ENCODE measurements at regions not wholly inside any gene's neighbourhood (a gene's known extent, or its start where the extent isn't known, plus 50 kb on each side); places are given as distances from the start of the nearest gene placed in this dataset.

DNA sequence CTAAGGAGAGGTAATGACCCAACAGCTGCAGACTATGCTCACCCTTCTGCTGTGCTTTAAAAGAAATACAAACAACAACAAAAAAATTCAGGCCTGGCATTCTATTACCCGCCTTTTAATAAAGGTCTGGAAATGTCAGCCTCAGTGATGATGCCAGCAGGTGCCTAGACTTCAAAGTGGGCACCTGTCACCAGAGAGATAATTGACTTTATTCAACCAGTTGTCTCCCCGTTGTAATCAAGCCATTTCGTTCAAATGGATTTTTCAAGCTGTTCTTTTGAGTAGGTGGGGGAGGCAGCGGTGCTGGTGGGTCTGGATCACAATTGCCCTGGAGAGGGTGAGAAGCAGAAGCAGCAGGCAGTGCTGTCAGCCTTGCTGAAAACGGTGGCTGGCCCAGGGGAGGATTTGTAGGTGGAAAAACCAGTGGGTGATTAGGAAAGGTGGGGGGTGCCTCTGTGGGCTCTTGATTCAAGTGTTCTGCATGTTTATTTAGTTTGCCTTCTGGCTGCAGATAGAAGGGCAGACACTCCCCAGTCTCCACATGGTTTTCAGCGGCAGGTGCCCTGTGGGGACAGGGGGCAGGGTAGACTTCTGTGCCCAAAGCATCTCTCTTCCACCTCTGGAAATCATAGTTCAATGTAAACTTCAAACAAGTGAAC lies 300.2 kb upstream of the SLCO3A1 start:
- DNase-seq (ENCODE audit: low read depth in 2 of 2) = no peak

DNA sequence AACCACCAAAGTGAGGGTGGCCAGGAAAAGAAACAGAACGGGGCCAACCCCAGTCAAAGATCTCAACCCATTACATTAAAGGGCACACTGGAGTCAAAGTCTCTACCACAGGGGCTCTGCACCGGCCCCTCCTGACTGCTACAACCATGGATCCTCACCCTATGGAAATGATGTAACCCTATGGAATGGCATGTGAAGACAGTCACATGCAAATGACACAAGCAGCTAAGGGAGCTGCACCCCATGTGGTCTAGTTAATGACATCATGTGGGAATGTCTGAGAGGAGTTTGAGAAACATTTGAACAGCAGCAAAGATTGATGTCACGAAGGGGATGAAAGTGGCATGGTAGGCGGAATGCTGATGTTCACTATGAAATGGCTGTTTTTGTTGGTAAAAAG lies 298.2 kb upstream of the SLCO3A1 start:
- no peak for DNase-seq (ENCODE audit: low read depth in 2 of 2)

DNA sequence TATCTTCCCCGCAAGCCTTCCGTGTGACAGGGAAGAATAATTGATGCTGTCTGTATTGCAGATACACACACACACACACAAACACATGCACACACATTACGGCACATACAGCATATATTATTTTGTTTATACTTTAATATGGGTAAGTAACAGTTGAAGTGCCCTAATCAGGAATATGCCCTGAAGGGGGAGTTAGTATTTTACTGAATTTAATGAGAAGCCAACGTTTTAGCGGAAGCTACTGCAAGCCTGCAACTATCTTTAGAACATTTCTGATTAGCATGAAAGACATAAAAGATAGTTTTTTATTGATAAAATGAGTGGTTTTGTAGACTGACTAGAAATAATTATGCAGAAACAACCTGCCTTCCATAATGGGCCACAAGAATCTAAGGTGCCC lies 296.6 kb upstream of the SLCO3A1 start:
- no peak for DNase-seq (ENCODE audit: low read depth in 2 of 2)

DNA sequence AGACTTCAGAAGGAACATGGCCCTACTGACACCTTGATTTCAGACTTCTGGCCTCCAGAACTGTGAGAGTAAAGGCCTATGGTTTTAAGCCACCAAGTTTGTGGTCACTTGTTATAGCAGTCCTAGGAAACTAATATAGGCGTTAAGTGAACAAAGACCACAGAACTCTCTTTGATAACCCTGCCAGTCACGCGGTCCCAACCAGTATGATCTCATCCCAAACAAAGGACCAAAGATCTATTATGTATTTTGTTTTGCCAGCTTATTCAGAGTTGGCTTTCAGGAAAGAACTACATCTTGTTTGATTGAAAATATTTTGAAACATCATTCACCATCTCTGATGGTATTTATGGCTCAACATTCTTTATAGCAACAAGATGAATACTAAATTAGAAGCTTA lies 294.4 kb upstream of the SLCO3A1 start:
- DNase-seq (ENCODE audit: low read depth in 2 of 2) = no peak

DNA sequence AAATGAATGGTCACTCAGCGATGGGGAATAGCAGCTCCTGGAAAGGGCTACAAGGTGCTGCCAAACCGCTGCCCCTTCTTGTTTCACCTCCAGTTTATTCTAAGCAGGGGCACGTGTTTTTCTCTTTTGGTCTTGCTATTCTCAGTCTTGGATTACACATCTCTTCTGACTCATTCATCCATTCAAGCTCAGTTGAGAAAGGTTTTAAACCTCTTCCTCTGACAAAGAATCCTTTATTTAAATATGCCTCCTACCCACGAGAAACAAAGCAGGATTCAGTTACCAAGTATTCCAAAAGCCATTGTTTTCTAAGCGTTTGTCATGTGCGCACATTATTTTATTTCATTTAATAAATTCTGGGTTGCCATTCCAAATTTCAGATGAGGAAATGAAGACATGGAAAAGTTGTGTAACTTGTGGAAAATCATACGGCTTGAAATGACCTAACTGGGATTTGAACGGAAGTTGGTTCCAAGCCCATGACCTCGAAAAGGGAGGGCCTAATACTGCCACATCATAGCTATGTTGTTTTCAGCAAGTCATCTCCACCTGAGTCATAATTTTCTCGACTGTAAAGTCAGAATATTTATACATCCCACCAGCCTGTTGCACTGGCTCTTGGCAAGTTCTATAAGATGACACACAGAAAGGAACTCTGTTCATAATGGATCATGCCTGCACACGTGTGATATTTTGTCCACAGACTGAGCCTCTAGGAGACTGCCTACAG lies 292.0 kb upstream of the SLCO3A1 start:
- peak in 1 of 2 donors; percentile 67 for DNase-seq (ENCODE audit: low read depth in 2 of 2)

DNA sequence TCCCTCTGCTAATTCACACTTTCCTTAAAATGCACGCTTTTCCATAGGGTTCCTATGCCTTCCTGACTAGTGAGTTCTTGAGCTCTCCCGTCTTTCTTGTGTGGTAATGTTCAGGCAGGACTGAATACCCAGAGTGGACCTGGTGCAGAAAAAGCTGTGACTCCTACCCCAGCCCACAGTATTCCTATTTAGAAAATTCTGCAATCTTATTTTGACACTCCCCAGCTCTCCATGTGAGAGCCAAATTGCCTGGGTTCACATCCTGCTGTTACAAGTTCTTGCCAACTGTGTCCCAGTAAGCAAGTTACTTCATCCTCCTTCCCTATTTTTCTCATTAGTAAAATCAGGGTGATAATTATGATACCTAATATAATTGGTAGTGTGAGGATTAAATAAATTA lies 290.8 kb upstream of the SLCO3A1 start:
- DNase-seq (ENCODE audit: low read depth in 2 of 2) = no peak

DNA sequence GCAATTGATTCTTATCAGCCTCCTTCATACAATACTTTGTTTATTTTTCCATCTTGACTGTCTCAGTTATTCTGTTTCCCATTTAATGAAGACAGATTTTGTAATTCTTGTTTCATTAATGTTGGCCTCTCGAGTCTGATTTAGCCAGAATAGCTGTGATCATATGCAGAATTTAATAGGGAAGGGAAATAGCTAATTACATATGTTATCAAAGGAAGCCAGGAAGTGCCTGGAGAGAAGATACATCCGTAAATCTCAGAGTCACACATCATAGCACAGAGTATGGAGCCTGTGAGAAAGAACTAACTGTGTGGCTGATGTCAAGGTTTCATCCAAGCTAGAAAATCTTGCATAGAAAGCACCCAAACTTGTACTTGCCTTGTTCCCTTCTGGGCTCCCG lies 288.9 kb upstream of the SLCO3A1 start:
- DNase-seq (ENCODE audit: low read depth in 2 of 2) = no peak

DNA sequence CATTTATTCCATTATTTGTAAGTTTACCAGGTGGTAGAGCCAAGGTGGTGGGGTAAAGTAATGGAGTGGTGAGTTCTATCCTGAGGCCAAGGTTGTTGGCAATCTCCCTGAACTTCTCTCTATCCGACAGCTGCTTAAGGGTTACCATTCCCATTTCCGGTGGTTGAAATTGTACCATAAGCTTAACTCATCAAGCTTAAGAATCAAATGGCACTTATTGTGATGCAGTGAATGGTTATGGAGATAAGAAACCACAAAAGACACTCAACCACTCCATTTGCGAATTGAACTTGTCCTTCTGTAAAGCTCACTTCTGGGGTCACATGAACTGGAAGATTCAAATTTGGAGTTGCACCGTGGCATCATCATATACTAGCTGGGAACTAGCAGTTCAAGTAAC lies 287.4 kb upstream of the SLCO3A1 start:
- no peak for DNase-seq (ENCODE audit: low read depth in 2 of 2)

DNA sequence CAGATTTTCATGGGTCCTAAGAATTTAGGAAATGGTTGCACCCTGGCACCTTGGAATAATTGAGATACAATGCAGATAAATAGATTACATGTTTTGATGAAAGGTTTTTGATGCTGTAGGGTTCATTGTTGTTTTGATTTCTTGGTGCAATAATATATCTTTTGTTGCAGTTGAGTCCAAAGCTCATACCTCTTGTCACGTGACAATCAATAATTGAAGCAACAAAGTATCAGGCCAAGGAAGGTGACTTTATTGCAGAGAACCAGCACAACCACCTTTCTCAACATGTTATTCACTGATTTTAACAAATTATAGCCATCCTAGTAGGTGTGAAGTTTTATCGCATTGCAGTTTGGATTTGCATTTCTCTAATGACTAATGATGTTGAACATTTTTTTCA lies 285.5 kb upstream of the SLCO3A1 start:
- no peak for DNase-seq (ENCODE audit: low read depth in 2 of 2)

DNA sequence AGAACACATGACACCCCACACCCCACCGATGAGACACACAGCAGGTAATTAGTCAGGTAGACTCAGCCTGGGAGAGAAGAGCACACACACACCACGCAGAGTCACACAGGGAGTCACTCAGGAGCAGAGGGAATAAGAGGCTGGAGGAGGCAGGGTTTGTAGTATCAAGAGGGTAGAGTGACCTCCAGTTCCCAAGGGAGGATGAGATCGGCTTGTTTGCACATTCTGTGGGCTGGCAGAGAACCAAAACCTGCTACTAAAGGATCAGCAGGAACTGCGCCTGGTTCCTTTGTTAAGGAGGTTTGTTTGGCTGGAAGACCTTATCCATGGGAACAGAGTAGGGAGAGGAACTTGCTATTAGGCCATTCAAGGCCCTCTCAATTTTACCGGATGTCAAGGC lies 281.4 kb upstream of the SLCO3A1 start:
- DNase-seq (ENCODE audit: low read depth in 2 of 2) = no peak

DNA sequence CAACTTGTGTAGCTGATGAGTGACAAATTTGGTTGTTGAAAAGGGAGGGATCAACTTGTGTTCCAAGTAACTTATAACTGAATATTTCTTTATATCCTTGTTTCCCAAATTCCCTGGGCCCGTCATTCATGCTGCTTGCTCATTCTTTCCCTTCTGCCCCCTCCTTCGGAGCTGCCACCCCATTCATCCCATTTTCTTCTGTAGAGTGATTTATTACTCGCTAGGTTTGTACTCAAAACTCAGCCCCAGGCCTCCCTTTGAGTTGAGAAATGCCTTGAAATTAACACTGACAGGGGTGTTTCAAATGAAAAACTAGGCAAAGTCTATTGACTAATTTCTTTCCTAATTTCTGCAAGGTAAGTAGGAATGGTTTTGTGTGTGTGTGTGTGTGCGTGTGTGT lies 277.4 kb upstream of the SLCO3A1 start:
- no peak for DNase-seq (ENCODE audit: low read depth in 2 of 2)

DNA sequence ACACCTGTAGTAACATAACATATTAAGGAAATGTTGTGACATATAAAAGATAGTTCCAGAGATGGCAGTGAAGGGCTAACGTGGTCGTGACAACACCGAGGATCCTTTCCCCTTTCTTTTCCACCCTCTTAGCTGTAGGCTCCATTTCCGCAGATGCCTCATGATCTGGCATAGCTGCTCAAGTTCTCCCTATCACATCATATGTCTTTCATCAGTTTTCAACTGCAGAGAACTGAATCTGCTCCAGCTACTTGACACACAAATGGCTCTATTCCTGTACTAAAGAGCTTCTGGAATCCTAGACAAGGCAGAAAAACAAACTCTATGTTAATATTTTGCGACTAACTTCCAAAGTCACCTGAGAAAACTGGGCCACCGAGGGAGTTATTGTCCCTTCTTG lies 275.0 kb upstream of the SLCO3A1 start:
- DNase-seq (ENCODE audit: low read depth in 2 of 2) = no peak

DNA sequence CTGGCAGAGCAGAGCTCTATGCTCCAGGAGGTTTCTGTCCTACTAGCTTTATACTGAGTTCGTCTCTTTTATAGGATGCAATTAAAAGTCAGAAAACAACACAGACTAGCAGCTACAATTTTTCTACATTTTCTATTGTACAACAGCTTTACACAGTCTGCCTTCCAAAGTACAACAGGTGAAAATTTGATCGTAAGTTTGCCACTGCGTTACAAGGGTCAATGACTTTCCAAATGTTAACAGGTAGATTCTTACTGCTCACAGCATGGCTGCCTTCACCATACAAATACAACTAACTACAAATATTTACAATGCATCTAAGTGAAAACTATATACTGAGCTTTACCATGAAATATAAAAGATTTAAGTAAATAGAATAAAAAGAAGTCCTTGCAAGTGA lies 268.6 kb upstream of the SLCO3A1 start:
- no peak for DNase-seq (ENCODE audit: low read depth in 2 of 2)

DNA sequence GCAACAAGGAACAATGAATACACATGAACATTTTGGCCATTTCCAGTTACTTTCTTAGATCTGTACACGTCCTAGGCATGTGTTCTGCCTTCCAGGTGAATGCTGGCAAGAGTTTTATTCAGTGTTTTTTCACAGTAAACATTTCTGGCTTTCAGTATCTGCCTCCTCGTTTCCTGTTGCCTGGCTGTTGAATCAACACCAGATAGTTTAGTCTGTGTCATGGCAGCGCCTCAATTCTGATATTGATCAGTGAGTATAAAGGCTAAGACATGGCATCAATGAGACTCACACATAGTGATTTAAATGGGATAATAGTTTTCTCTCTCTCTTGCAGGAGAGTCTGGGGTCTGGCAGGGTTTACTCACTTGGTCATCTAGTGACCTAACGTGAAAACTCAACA lies 266.9 kb upstream of the SLCO3A1 start:
- DNase-seq (ENCODE audit: low read depth in 2 of 2) = no peak

DNA sequence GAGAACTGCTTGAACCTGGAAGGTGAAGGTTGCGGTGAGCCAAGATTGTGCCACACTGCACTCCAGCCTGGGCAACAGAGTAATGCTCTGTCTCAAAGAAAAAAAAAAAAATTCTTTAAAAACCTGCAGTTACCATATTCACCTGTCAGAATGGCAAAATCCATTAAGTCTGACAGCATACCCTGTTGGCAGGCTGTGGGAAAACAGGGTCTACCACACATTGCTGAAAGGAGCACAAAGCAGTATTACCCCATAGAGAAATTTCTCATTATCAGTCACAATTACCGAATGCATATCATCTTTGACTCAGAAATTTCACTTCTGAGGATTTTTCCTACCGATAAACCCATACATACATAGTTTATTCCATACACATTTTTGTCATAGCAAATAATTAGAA lies 264.1 kb upstream of the SLCO3A1 start:
- DNase-seq (ENCODE audit: low read depth in 2 of 2) = no peak

DNA sequence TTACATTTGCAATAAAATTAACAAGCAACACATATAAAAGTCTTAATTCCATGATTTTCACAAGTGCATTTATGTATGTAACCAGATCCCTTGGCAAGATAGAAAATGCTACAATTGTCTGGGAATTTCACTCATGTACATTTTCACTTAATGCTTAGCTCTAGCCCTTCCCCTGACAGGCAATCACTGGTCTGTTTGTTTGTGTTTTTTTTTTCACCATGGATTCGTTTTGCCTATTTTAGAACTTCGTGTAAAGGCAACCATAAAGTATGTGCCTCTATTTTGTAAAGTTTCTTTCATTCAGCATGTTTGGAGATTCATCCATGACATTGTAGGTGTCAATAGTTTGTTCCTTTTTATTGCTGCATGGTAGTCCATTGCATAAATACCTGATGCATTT lies 260.9 kb upstream of the SLCO3A1 start:
- DNase-seq (ENCODE audit: low read depth in 2 of 2) = no peak

DNA sequence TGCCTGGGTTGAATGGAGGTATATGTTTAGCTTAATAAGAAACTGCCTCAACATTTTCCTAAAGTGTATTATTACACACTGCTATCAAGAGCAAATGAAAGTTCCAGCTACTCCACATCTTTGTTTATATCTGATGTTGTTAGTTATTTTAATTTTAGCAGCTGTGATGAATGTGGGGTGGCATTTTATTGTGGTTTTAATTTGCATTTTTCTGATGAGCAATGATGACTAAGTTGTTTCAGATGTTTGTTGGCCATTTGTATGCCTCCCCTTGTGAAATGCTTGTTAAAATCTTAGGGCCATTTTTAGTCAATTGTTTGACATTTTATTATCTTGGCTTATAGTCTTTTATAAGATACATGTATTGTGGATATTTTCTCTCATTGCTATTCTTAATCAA lies 260.4 kb upstream of the SLCO3A1 start:
- no peak for DNase-seq (ENCODE audit: low read depth in 2 of 2)

DNA sequence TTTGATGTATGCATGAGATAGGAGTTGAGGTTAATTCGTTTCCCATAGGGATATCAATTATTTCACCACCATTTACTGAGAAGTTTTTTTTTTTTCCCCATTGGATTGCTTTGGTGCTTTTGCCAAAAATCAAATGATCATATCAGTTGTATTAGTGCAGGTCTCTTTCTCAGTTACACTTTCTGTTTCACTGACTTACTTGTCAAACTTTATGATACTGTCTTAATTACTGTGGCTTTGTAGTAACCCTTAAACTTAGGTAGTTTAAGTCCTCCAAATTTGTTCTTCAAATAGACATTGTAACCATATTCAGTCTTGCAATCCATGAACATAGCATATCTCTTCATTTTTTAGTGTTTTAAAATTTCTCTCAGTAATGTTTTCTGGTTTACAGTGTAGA lies 259.9 kb upstream of the SLCO3A1 start:
- DNase-seq (ENCODE audit: low read depth in 2 of 2) = no peak

DNA sequence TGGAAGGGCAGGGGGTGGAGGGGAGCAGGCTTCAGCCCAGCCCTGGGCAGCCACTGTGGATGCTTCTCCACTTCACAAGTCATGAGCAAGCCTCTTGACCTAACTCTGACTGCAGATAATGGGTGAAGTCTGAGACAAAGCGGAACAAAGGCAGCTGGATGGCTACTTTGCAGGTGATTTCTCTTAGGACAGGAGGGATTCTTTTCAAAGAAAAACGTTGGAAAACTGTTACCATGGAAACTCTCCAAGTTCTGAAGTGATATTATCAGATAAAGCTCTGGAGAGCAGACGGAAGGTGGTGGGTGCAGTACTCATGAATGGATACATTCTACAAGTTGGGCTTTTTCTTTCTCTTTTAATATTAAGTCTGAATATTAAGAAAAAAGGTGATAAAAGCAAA lies 254.2 kb upstream of the SLCO3A1 start:
- DNase-seq (ENCODE audit: low read depth in 2 of 2) = no peak

DNA sequence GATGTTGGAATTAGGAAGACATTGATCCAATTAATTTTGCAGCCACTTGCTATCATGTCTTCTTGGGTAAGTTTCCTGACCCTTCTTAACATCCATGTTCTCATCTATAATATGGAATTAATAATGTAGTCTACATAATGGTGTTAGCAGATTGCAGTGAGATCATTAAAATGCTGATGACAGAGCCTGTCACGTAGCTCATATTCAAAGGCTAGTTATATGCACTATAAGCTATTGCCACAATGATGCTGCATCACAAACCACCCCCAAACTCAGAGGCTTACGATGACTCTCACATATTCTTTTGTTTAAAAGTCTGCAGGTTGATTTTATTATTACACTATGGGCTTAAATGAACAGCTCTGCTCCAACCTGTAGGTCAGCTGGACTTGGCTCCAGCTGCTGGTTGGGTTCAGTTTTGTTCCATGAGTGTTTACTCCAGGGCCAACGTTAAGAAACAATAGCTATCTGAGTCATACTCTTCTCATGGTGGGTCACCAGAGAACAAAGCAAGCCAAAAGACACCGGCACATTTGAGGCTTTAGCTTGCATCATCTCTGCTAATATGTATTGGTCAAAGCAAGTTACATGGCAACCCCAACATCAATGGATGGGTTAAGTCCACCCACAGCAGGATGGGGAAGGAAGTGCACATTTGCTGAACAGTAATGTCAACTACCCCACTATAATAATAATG lies 250.0 kb upstream of the SLCO3A1 start:
- no peak for DNase-seq (ENCODE audit: low read depth in 2 of 2)

DNA sequence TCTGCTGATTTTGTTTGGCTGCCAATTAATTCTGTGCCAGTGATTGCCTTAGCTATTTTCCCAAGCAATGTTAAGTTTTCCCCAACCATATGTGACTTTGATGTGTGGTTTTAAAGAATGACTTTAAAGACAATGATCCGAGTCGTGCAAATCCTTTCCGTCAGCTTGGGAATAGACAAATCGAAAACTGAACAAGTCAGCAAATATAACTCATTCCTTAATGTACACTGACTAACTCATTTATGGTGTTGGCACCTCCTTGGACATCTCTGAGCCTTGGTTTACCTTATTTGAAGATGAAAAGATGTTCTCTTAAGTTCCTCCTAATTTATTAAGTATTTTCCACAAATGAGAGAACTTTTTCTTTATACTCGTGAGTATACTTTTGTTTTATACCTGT lies 249.4 kb upstream of the SLCO3A1 start:
- no peak for DNase-seq (ENCODE audit: low read depth in 2 of 2)

DNA sequence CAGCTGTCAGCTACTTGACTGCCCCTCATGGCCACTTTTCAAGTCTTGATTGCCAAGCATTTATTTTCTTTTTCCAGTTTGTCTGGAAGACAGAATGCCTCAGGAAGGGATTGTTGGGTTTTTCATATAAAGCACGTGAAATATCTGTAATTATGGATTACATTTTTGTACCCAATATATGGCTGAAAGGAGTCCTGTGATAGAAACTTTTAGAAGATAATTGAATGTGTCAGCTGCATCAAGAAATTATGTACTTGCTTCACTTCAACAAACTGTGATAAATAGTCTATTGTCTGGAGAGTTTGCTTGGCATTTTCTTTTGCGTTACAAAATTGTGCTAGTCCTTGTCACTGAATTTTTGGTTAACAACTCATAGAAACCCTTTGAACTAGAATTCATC lies 247.9 kb upstream of the SLCO3A1 start:
- DNase-seq (ENCODE audit: low read depth in 2 of 2) = no peak

DNA sequence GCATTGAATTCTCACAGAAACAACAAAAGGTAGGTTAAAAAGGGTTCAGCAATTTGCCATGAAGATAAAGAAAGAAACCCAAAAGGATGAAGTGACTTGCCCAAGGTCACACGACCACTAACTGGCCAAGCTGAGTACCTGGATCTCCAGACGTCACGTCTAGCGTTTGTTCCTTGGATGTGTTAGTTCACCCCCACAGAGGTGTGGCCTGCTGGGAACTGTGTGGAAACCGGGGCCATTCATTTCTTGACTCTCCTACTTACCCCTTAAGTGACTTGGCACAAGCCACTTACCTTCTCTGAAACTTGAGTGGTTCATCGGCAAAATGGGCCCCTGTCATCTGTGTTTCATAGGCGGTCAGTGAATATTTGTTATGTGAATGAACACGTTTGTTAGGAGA lies 244.3 kb upstream of the SLCO3A1 start:
- DNase-seq (ENCODE audit: low read depth in 2 of 2) = no peak

Data from dermis microvascular lymphatic vessel endothelial cell (primary cell).